ENCODE measurements at regions not wholly inside any gene's neighbourhood (a gene's known extent, or its start where the extent isn't known, plus 50 kb on each side); places are given as distances from the start of the nearest gene placed in this dataset.
A peak's percentile ranks its signal among the peaks of the same experiment; 100 is the strongest.
"Not testable (repeated sequence)": the region's sequence is repeated elsewhere in the genome, so short reads cannot be mapped to it uniquely, and the experiment has no call there.

DNA sequence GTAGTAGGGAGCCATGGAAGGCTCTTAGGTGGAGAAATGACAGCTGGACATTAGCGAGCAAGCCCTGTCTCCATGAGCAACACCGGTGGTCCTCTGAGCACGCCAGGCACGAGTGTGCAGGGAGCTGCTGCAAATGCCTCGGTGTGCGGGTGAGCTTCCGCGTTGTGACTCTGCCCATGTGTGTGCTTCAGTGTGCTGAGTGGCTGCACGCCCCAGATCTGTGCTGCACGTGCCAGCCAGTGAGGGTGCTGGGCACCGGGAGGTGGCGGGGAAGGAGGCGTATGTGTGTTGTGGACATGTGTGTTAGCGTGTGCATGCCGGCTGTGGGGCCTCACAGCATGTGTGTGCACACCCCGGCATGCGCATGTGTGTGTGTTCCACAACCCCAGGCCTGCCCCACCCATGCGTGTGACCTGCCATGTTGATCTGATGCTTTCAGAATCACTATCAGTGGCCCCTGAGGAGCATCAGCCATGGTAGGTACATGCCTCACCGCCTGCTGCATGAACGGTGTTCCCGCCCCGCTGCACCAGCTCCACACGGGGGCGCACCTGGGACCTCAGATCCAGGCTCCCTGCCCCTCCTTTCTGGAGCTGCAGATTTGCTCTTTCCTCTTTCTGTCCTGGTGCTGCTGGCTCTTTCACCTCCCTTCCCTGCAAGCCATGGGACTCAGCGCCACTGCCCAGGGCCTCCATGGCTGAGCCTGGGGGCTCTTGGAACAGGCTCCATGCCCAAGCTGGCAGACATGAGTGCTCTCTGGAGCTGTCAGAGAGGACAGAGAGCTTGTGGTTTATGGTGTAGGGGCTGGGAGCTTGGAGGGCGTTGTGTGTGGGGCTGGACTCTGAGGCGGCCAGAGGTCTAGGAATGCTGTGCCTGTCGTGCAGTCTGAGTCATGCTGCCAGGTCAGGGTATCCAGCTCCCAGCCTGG lies 169.4 kb downstream of the TBC1D2B start (continued):
- TF ChIP-seq ZNF230 (CRISPR knock-in tag; IDR thresholded peaks at IDR 0.05) (no peak), MED1 (CRISPR knock-in tag; IDR thresholded peaks at IDR 0.05) (no peak), ZNF75D (CRISPR knock-in tag; IDR thresholded peaks at IDR 0.05; ENCODE audit: borderline replicate concordance) (no peak), KDM5B (CRISPR knock-in tag; IDR thresholded peaks at IDR 0.05; ENCODE audit: borderline replicate concordance) (no peak), POLR2G (IDR thresholded peaks at IDR 0.05; ENCODE audit: low read depth, low read length) (no peak), IKZF4 (CRISPR knock-in tag; IDR thresholded peaks at IDR 0.05; ENCODE audit: borderline replicate concordance, low read depth, not compliant biosample characterization) (no peak), ATF7 (IDR thresholded peaks at IDR 0.05) (no peak), ATF7 (CRISPR knock-in tag; IDR thresholded peaks at IDR 0.05) (no peak), KAT8 (CRISPR knock-in tag; IDR thresholded peaks at IDR 0.05) (no peak), CEBPG (CRISPR knock-in tag; IDR thresholded peaks at IDR 0.05) (no peak), SAP130 (CRISPR knock-in tag; IDR thresholded peaks at IDR 0.05; ENCODE audit: low read depth) (peak; percentile 32; the same call in 1 of the 2 replicates), KMT2A (CRISPR knock-in tag; IDR thresholded peaks at IDR 0.05) (no peak), ZNF512 (CRISPR knock-in tag; IDR thresholded peaks at IDR 0.05) (no peak), FOSL2 (CRISPR knock-in tag; IDR thresholded peaks at IDR 0.05) (peak; percentile 27; the same call in 1 of the 2 replicates)
- TF ChIP-seq, protein P1, sequence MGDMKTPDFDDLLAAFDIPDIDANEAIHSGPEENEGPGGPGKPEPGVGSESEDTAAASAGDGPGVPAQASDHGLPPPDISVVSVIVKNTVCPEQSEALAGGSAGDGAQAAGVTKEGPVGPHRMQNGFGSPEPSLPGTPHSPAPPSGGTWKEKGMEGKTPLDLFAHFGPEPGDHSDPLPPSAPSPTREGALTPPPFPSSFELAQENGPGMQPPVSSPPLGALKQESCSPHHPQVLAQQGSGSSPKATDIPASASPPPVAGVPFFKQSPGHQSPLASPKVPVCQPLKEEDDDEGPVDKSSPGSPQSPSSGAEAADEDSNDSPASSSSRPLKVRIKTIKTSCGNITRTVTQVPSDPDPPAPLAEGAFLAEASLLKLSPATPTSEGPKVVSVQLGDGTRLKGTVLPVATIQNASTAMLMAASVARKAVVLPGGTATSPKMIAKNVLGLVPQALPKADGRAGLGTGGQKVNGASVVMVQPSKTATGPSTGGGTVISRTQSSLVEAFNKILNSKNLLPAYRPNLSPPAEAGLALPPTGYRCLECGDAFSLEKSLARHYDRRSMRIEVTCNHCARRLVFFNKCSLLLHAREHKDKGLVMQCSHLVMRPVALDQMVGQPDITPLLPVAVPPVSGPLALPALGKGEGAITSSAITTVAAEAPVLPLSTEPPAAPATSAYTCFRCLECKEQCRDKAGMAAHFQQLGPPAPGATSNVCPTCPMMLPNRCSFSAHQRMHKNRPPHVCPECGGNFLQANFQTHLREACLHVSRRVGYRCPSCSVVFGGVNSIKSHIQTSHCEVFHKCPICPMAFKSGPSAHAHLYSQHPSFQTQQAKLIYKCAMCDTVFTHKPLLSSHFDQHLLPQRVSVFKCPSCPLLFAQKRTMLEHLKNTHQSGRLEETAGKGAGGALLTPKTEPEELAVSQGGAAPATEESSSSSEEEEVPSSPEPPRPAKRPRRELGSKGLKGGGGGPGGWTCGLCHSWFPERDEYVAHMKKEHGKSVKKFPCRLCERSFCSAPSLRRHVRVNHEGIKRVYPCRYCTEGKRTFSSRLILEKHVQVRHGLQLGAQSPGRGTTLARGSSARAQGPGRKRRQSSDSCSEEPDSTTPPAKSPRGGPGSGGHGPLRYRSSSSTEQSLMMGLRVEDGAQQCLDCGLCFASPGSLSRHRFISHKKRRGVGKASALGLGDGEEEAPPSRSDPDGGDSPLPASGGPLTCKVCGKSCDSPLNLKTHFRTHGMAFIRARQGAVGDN (CRISPR knock-in tag; IDR thresholded peaks at IDR 0.05): peak; percentile 54

- FAIRE-seq; POLR2A ChIA-PET; H4K20me1 ChIP-seq (ENCODE audit: insufficient read depth, low read length); H3K79me2 ChIP-seq (ENCODE audit: insufficient read depth, low read length); H3K4me3 ChIP-seq (replicated peaks in 1 of 3; ENCODE audit: insufficient read depth in 1 of 3, low read depth in 2 of 3, low read length in 3 of 3); H3K27me3 ChIP-seq (ENCODE audit: control insufficient read depth in 1 of 2, insufficient read depth in 2 of 2, low read length in 2 of 2); intact Hi-C loops (cut with micrococcal nuclease; ENCODE audit: unreplicated experiment); H3K9ac ChIP-seq (ENCODE audit: insufficient read depth, low read depth, low read length); H3K9me3 ChIP-seq (ENCODE audit: low read length); H2AFZ ChIP-seq (ENCODE audit: low read length); BruUV-seq (replicated peaks); H3K27ac ChIP-seq (ENCODE audit: extremely low read length, insufficient read depth, low read length); H3K36me3 ChIP-seq (replicated peaks in 1 of 2; ENCODE audit: control insufficient read depth in 1 of 2, insufficient read depth in 2 of 2, low read length in 2 of 2); DNase-seq (ENCODE audit: low spot score); in situ Hi-C loops (cut with HindIII; ENCODE audit: extremely low pct_ligation_motif_present, low pct_unique_long_range_greater_than_20kb); H3K4me1 ChIP-seq (ENCODE audit: insufficient read depth, low read length); ATAC-seq; H3K4me2 ChIP-seq (ENCODE audit: low read depth, low read length); CTCF ChIA-PET (ENCODE audit: low intra/inter-chr PET ratio, low total read pairs): not testable (repeated sequence)
- 30% methylated on average over 12 of the region's 17 CpGs for WGBS (ENCODE audit: low lambda C conversion rate)
Observed at GRCh38 chr15:77906062-77906990, 171.2 kb downstream of the TBC1D2B start.
